ENCODE measurements at regions not wholly inside any gene's neighbourhood (a gene's known extent, or its start where the extent isn't known, plus 50 kb on each side); places are given as distances from the start of the nearest gene placed in this dataset.

DNA sequence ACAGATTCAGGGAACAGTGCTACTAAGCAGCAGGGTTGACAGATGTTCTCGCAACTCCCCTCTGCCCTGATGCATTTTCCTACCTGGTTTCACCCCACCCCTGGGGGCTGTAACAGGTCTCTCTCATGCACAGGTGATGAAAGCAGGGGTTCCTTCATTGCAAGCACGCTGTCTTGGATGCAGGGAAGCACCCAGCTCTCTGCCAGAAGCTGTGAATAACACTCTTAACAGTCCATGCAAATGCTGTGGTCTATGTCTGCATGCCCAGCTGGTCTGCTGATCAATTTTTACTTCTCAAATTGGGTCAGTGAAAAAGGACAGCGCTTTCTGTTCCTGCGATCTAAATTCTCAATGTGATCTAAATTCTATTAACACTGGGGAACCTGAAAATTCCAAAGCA lies 246.3 kb upstream of the TSHZ3 start:
- H3K36me3 ChIP-seq = no peaks in the 10 kb centered on the region
- H3K4me1 ChIP-seq (ENCODE audit: control insufficient read depth in 1 of 2, insufficient read depth in 1 of 2, low read depth in 1 of 2, low read length in 1 of 2) = no peaks in the 10 kb centered on the region
- TF ChIP-seq, protein P1, sequence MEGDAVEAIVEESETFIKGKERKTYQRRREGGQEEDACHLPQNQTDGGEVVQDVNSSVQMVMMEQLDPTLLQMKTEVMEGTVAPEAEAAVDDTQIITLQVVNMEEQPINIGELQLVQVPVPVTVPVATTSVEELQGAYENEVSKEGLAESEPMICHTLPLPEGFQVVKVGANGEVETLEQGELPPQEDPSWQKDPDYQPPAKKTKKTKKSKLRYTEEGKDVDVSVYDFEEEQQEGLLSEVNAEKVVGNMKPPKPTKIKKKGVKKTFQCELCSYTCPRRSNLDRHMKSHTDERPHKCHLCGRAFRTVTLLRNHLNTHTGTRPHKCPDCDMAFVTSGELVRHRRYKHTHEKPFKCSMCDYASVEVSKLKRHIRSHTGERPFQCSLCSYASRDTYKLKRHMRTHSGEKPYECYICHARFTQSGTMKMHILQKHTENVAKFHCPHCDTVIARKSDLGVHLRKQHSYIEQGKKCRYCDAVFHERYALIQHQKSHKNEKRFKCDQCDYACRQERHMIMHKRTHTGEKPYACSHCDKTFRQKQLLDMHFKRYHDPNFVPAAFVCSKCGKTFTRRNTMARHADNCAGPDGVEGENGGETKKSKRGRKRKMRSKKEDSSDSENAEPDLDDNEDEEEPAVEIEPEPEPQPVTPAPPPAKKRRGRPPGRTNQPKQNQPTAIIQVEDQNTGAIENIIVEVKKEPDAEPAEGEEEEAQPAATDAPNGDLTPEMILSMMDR (IDR thresholded peaks at IDR 0.05) = no peak
- H3K27me3 ChIP-seq = no peaks in the 10 kb centered on the region
- H3K4me3 ChIP-seq (ENCODE audit: low read depth in 1 of 2, low read length in 1 of 2) = no peak overlapping the region
- H3K27ac ChIP-seq = no peak overlapping the region
- no peaks in the 10 kb centered on the region for H3K9me3 ChIP-seq

GRCh38 chr19:31596751-31597150 lies 247.5 kb upstream of the TSHZ3 start:
- H3K36me3 ChIP-seq = no peaks in the 10 kb centered on the region
- TF ChIP-seq, protein P1 (IDR thresholded peaks at IDR 0.05) = no peak
- H3K4me1 ChIP-seq (ENCODE audit: control insufficient read depth in 1 of 2, insufficient read depth in 1 of 2, low read depth in 1 of 2, low read length in 1 of 2) = no peaks in the 10 kb centered on the region
- H3K4me3 ChIP-seq (ENCODE audit: low read depth in 1 of 2, low read length in 1 of 2) = no peak overlapping the region
- H3K27me3 ChIP-seq = no peaks in the 10 kb centered on the region
- no peaks in the 10 kb centered on the region for H3K9me3 ChIP-seq
- H3K27ac ChIP-seq = no peak overlapping the region

GRCh38 chr19:31597616-31598015 lies 248.4 kb upstream of the TSHZ3 start:
- no peaks in the 10 kb centered on the region for H3K36me3 ChIP-seq
- no peak overlapping the region for H3K4me3 ChIP-seq (ENCODE audit: low read depth in 1 of 2, low read length in 1 of 2)
- TF ChIP-seq, protein P1 (IDR thresholded peaks at IDR 0.05) = no peak
- H3K9me3 ChIP-seq = no peaks in the 10 kb centered on the region
- H3K27ac ChIP-seq = no peak overlapping the region
- H3K27me3 ChIP-seq = no peaks in the 10 kb centered on the region
- H3K4me1 ChIP-seq (ENCODE audit: control insufficient read depth in 1 of 2, insufficient read depth in 1 of 2, low read depth in 1 of 2, low read length in 1 of 2) = no peaks in the 10 kb centered on the region

DNA sequence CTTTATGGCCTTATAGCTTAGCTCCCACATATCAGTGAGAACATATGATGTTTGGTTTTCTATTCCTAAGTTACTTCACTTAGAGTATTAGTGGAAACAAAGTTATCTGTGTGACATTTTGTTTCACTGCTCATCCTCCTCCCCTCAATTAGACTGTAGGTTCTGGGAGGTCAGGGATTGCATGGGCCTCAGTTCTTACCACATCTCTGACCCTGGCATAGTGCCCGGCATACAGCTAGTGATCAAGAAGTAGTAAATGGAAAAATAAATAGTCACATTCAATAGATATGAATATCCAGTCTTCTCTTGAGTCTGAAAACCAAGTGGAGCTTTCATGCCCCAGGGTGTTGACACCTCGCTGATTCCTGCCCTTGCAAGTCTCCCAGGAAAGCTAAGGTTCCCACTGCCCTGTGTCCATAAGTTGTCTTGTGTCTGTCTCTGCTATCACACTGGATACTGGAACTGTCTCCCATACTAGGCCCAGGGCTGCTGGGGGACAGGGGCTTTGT lies 249.5 kb upstream of the TSHZ3 start:
- H3K4me3 ChIP-seq (ENCODE audit: low read depth in 1 of 2, low read length in 1 of 2) = no peak overlapping the region
- H3K36me3 ChIP-seq = no peaks in the 10 kb centered on the region
- no peaks in the 10 kb centered on the region for H3K4me1 ChIP-seq (ENCODE audit: control insufficient read depth in 1 of 2, insufficient read depth in 1 of 2, low read depth in 1 of 2, low read length in 1 of 2)
- H3K27ac ChIP-seq = no peak overlapping the region
- H3K27me3 ChIP-seq = no peaks in the 10 kb centered on the region
- H3K9me3 ChIP-seq = no peaks in the 10 kb centered on the region
- TF ChIP-seq, protein P1 (IDR thresholded peaks at IDR 0.05) = no peak

- Histone ChIP-seq H3K9me3 (no peaks in the 10 kb centered on the region), H3K27ac (no peak overlapping the region), H3K27me3 (no peaks in the 10 kb centered on the region), H3K4me1 (ENCODE audit: control insufficient read depth in 1 of 2, insufficient read depth in 1 of 2, low read depth in 1 of 2, low read length in 1 of 2) (no peaks in the 10 kb centered on the region), H3K4me3 (ENCODE audit: low read depth in 1 of 2, low read length in 1 of 2) (no peak overlapping the region), H3K36me3 (no peaks in the 10 kb centered on the region)
- TF ChIP-seq, protein P1 (IDR thresholded peaks at IDR 0.05) = no peak
Observed at GRCh38 chr19:31600731-31601295, 251.6 kb upstream of the TSHZ3 start.
